ENCODE measurements at regions not wholly inside any gene's neighbourhood (a gene's known extent, or its start where the extent isn't known, plus 50 kb on each side); places are given as distances from the start of the nearest gene placed in this dataset.

DNA sequence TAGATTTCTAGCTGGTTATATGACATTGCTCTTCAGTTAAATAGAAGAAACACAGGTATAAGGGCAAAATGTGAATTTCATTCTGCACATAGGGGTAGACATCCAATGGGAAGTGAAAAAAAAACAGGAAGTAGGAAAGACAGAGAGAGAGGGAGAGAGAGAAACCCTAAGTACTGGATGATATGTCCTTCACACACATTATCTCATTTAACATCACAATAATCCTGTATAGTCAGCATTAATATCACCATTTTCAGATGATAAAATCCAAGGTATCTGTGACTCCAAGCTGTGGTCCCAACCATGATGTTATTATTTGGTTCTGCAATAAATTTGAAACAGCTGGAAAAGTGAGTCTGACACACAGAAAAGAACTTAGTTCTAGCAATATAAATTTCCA, 759.9 kb downstream of the SATB2 start:
- intact Hi-C loops (cut with DNase I; ENCODE audit: low total_unique reads): no loop called here
- Histone ChIP-seq H3K4me3 (no peak overlapping the region), H3K36me3 (no peaks in the 10 kb centered on the region), H3K27ac (no peak overlapping the region), H3K27me3 (no peaks in the 10 kb centered on the region), H3K9me3 (no peaks in the 10 kb centered on the region), H3K4me1 (no peaks in the 10 kb centered on the region)
- in situ Hi-C loops (cut with MboI; ENCODE audit: low sequenced_read_pairs in 4 of 4): no loop called here
- DNase-seq (no peak), ATAC-seq (no peak)
- TF ChIP-seq, protein P1, sequence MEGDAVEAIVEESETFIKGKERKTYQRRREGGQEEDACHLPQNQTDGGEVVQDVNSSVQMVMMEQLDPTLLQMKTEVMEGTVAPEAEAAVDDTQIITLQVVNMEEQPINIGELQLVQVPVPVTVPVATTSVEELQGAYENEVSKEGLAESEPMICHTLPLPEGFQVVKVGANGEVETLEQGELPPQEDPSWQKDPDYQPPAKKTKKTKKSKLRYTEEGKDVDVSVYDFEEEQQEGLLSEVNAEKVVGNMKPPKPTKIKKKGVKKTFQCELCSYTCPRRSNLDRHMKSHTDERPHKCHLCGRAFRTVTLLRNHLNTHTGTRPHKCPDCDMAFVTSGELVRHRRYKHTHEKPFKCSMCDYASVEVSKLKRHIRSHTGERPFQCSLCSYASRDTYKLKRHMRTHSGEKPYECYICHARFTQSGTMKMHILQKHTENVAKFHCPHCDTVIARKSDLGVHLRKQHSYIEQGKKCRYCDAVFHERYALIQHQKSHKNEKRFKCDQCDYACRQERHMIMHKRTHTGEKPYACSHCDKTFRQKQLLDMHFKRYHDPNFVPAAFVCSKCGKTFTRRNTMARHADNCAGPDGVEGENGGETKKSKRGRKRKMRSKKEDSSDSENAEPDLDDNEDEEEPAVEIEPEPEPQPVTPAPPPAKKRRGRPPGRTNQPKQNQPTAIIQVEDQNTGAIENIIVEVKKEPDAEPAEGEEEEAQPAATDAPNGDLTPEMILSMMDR (IDR thresholded peaks at IDR 0.05 in 4 of 5, conservative IDR thresholded peaks at IDR 0.05 in 1 of 5): no peak
- TF ChIP-seq POLR2A (IDR thresholded peaks at IDR 0.05): no peak

DNA sequence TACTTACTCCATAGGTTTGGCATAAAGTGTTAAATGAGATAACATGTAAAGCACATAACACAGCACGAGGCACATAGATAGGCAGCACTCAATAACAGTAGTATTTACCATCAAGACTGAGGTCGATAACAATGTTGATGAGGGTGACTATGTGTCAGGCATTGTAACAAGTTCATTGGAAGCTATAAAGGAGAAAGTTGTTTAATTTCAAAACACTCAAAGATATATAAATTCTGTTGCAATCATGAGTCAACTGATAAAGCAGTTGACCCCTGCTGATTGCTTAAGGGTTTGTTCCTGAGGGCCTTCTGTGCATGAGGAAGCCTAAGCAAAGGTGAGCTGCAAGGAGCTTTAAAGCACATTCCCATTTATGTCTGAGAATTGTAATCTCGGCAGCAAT, 760.5 kb downstream of the SATB2 start:
- in situ Hi-C loops (cut with MboI; ENCODE audit: low sequenced_read_pairs in 4 of 4) (no loop called here), intact Hi-C loops (cut with DNase I; ENCODE audit: low total_unique reads) (no loop called here)
- H3K27me3 ChIP-seq: no peaks in the 10 kb centered on the region
- no peaks in the 10 kb centered on the region for H3K4me1 ChIP-seq
- no peak overlapping the region for H3K27ac ChIP-seq
- TF ChIP-seq, protein P1 (IDR thresholded peaks at IDR 0.05 in 4 of 5, conservative IDR thresholded peaks at IDR 0.05 in 1 of 5): no peak
- TF ChIP-seq POLR2A (IDR thresholded peaks at IDR 0.05): no peak
- DNase-seq (no peak), ATAC-seq (no peak)
- no peak overlapping the region for H3K4me3 ChIP-seq
- H3K9me3 ChIP-seq: no peaks in the 10 kb centered on the region
- H3K36me3 ChIP-seq: no peaks in the 10 kb centered on the region

DNA sequence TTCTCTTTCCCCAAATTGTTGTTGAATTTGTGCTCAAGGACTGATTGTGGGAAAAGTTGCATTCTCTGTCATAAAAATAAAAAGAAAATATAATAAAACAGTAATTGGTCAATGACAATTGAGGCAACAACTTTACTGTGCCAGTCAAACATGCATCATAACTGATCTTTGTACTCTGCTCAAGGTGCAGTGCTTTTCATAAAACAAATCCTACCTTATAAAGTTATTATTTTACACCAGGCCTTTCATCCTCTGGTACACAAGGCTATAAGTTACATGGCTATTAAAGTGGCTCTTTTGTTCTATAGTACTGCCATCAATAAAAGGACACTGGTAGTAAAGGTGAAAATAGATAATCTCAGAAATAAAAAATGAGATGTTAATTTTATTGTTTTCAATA, 761.9 kb downstream of the SATB2 start:
- no peak for TF ChIP-seq POLR2A (IDR thresholded peaks at IDR 0.05)
- TF ChIP-seq, protein P1 (IDR thresholded peaks at IDR 0.05 in 4 of 5, conservative IDR thresholded peaks at IDR 0.05 in 1 of 5): no peak
- Histone ChIP-seq H3K27me3 (no peaks in the 10 kb centered on the region), H3K36me3 (no peaks in the 10 kb centered on the region), H3K27ac (no peak overlapping the region), H3K4me1 (no peaks in the 10 kb centered on the region), H3K9me3 (no peaks in the 10 kb centered on the region), H3K4me3 (no peak overlapping the region)
- in situ Hi-C loops (cut with MboI; ENCODE audit: low sequenced_read_pairs in 4 of 4): no loop called here
- DNase-seq: no peak
- intact Hi-C loops (cut with DNase I; ENCODE audit: low total_unique reads): no loop called here
- ATAC-seq: no peak

DNA sequence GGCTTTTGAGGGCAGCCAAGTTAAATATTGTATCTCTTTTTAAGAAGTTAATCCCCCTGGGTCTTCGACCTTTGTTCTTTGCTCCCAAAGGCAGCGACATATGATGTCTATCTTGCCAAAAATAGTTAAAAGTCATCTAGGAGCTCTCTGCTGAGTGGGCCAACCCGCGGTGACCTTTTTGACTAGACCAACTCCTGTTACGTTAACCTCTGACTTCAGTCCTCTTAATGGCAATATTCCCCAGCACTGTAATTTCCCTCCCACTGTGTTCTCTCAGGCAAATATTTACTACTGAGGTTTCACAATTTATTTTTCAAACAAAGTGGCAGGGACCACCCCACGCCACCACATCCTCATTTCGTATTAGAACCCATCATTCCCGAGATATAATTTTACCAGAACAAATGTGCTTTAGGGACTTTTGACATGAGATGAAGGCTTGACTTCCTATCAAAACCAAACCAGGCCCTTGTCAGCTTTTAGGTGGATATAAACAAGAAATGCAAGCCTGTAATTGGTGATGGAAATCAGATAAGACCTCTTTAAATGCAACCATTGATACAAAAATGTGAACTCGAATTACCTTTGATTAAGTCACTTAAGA, 764.7 kb downstream of the SATB2 start:
- no peaks in the 10 kb centered on the region for H3K36me3 ChIP-seq
- H3K27me3 ChIP-seq: no peaks in the 10 kb centered on the region
- H3K27ac ChIP-seq: no peak overlapping the region
- no peaks in the 10 kb centered on the region for H3K4me1 ChIP-seq
- intact Hi-C loops (cut with DNase I; ENCODE audit: low total_unique reads): no loop called here
- no peak for ATAC-seq
- H3K9me3 ChIP-seq: no peaks in the 10 kb centered on the region
- TF ChIP-seq POLR2A (IDR thresholded peaks at IDR 0.05): no peak
- TF ChIP-seq, protein P1 (IDR thresholded peaks at IDR 0.05 in 4 of 5, conservative IDR thresholded peaks at IDR 0.05 in 1 of 5): no peak
- no peak for DNase-seq
- H3K4me3 ChIP-seq: no peak overlapping the region
- in situ Hi-C loops (cut with MboI; ENCODE audit: low sequenced_read_pairs in 4 of 4): no loop called here

DNA sequence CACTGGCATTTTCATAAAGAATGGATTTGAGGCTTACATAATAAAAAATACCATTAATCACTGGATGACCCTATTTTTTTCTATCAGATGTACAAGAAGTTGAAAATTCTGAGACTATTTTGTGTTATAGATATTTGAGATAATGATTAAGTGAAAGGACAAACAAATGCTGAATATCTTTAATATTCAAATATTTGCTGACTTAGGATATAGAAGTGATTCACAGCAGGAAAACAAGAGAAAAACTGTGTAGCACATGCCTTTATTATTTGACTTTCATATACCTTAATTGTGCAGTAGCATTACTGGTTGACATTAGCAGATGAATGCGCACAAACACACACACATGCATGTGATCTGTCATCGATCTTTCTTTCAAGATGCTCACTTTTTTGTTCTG, 766.5 kb downstream of the SATB2 start:
- H3K4me1 ChIP-seq: no peaks in the 10 kb centered on the region
- intact Hi-C loops (cut with DNase I; ENCODE audit: low total_unique reads) (no loop called here), in situ Hi-C loops (cut with MboI; ENCODE audit: low sequenced_read_pairs in 4 of 4) (no loop called here)
- no peaks in the 10 kb centered on the region for H3K27me3 ChIP-seq
- no peak overlapping the region for H3K27ac ChIP-seq
- H3K4me3 ChIP-seq: no peak overlapping the region
- no peaks in the 10 kb centered on the region for H3K9me3 ChIP-seq
- no peak for ATAC-seq
- TF ChIP-seq, protein P1 (IDR thresholded peaks at IDR 0.05 in 4 of 5, conservative IDR thresholded peaks at IDR 0.05 in 1 of 5): no peak
- no peak for TF ChIP-seq POLR2A (IDR thresholded peaks at IDR 0.05)
- no peaks in the 10 kb centered on the region for H3K36me3 ChIP-seq
- no peak for DNase-seq

Data from gastrocnemius medialis (tissue), 4 donors.